Thoracic aorta (tissue), 2 donors: ENCODE measurements at regions not wholly inside any gene's neighbourhood (a gene's known extent, or its start where the extent isn't known, plus 50 kb on each side); places are given as distances from the start of the nearest gene placed in this dataset.

Experiments used
- ATAC-seq: fragments of 150-250 bp; one replicate; pipeline ENCODE4 v1.8.0; 2017; ENCODE audit warnings: low read depth; ENCODE audit not compliant: insufficient number of reproducible peaks, low FRiP score
- DNase-seq: peaks from one replicate; pipeline ENCODE4 v3.0.0-alpha.2; 2020; ENCODE audit warnings: low spot score
- H3K27ac ChIP-seq, 2 donors: fragments of 200-600 bp; sonication (generic); 1 replicate in 1 of 2; 2 replicates in 1 of 2; pipeline ENCODE4 v1.5.1; 2016; ENCODE audit warnings: mild to moderate bottlenecking in 2 of 2, moderate library complexity in 2 of 2
- H3K27me3 ChIP-seq: fragments of 200-600 bp; sonication (generic); replicated peaks from 2 replicates; pipeline ENCODE4 v1.6.0; 2016; ENCODE audit warnings: mild to moderate bottlenecking; ENCODE audit not compliant: insufficient read depth
- H3K36me3 ChIP-seq: fragments of 200-600 bp; sonication (generic); one replicate; pipeline ENCODE4 v1.5.1; 2016
- H3K4me1 ChIP-seq, 2 donors: fragments of 200-600 bp; sonication (generic); 1 replicate in 1 of 2; 2 replicates in 1 of 2; pipeline versions ENCODE4 v1.5.1 to v1.6.0; 2016; ENCODE audit warnings: low read depth in 2 of 2, mild to moderate bottlenecking in 1 of 2; ENCODE audit not compliant: control insufficient read depth in 1 of 2
- H3K4me3 ChIP-seq: fragments of 200-600 bp; sonication (generic); 2 replicates; pipeline ENCODE4 v1.5.1; 2016; ENCODE audit warnings: mild to moderate bottlenecking
- H3K9me3 ChIP-seq: fragments of 200-600 bp; sonication (generic); 2 replicates; pipeline ENCODE4 v1.5.1; 2016
- CTCF ChIP-seq: fragments of 200-600 bp; sonication (generic); IDR thresholded peaks from one replicate; pipeline ENCODE4 v1.5.1; 2019; ENCODE audit warnings: antibody characterized with exemption

GRCh38 chr3:193977622-193978021, 158.3 kb upstream of the HES1 start:
- Histone ChIP-seq H3K4me1 (peaks cover 5 to 14% of the 10 kb centered on the region in 2 donors), H3K4me3 (no peak overlapping the region), H3K9me3 (no peaks in the 10 kb centered on the region), H3K27ac (no peak overlapping the region), H3K36me3 (no peaks in the 10 kb centered on the region), H3K27me3 (no peaks in the 10 kb centered on the region)
- ATAC-seq (no peak), DNase-seq (no peak)
- TF ChIP-seq CTCF = no peak

GRCh38 chr3:193978030-193978429, 157.9 kb upstream of the HES1 start:
- no peaks in the 10 kb centered on the region for H3K9me3 ChIP-seq
- no peak for DNase-seq
- peaks cover 5 to 14% of the 10 kb centered on the region in 2 donors for H3K4me1 ChIP-seq
- no peaks in the 10 kb centered on the region for H3K27me3 ChIP-seq
- TF ChIP-seq CTCF = no peak
- ATAC-seq = no peak
- H3K4me3 ChIP-seq = no peak overlapping the region
- no peaks in the 10 kb centered on the region for H3K36me3 ChIP-seq
- no peak overlapping the region for H3K27ac ChIP-seq

GRCh38 chr3:193978486-193978885, 157.5 kb upstream of the HES1 start:
- Histone ChIP-seq H3K9me3 (no peaks in the 10 kb centered on the region), H3K27ac (no peak overlapping the region), H3K4me3 (no peak overlapping the region), H3K4me1 (peaks cover 5 to 14% of the 10 kb centered on the region in 2 donors), H3K27me3 (no peaks in the 10 kb centered on the region), H3K36me3 (no peaks in the 10 kb centered on the region)
- ATAC-seq = no peak
- DNase-seq = no peak
- no peak for TF ChIP-seq CTCF

- no peak for TF ChIP-seq CTCF
- no peaks in the 10 kb centered on the region for H3K36me3 ChIP-seq
- no peak overlapping the region for H3K4me3 ChIP-seq
- H3K9me3 ChIP-seq = no peaks in the 10 kb centered on the region
- ATAC-seq (peak; percentile 25), DNase-seq (no peak)
- no peaks in the 10 kb centered on the region for H3K27me3 ChIP-seq
- H3K4me1 ChIP-seq = peaks cover 5 to 14% of the 10 kb centered on the region in 2 donors
- no peak overlapping the region for H3K27ac ChIP-seq
These were observed 155.6 kb upstream of the HES1 start for GRCh38 chr3:193980326-193980725.

GRCh38 chr3:193980905-193981304, 155.0 kb upstream of the HES1 start:
- ATAC-seq (no peak), DNase-seq (no peak)
- Histone ChIP-seq H3K36me3 (no peaks in the 10 kb centered on the region), H3K9me3 (no peaks in the 10 kb centered on the region), H3K27ac (no peak overlapping the region), H3K4me3 (no peak overlapping the region), H3K4me1 (peaks cover 5 to 14% of the 10 kb centered on the region in 2 donors), H3K27me3 (no peaks in the 10 kb centered on the region)
- TF ChIP-seq CTCF = no peak
